ENCODE measurements at regions not wholly inside any gene's neighbourhood (a gene's known extent, or its start where the extent isn't known, plus 50 kb on each side); places are given as distances from the start of the nearest gene placed in this dataset.

- no peak for DNase-seq (ENCODE audit: low read depth)
These were observed 672.4 kb upstream of the GRAMD2B start for GRCh38 chr5:125750861-125751186.

GRCh38 chr5:125756456-125756855 is 666.8 kb upstream of the GRAMD2B start:
- DNase-seq (ENCODE audit: low read depth) = no peak

GRCh38 chr5:125766706-125767105 is 656.5 kb upstream of the GRAMD2B start:
- no peak for DNase-seq (ENCODE audit: low read depth)

GRCh38 chr5:125775896-125776295 is 647.3 kb upstream of the GRAMD2B start:
- DNase-seq (ENCODE audit: low read depth) = no peak

GRCh38 chr5:125776656-125777139 is 646.5 kb upstream of the GRAMD2B start:
- DNase-seq (ENCODE audit: low read depth) = no peak

GRCh38 chr5:125778791-125779190 is 644.4 kb upstream of the GRAMD2B start:
- DNase-seq (ENCODE audit: low read depth) = no peak

- no peak for DNase-seq (ENCODE audit: low read depth)
These were observed 637.8 kb upstream of the GRAMD2B start for GRCh38 chr5:125785407-125785806.

- DNase-seq (ENCODE audit: low read depth) = no peak
These were observed 637.2 kb upstream of the GRAMD2B start for GRCh38 chr5:125786021-125786420.

- no peak for DNase-seq (ENCODE audit: low read depth)
These were observed 629.7 kb upstream of the GRAMD2B start for GRCh38 chr5:125793470-125793869.

- DNase-seq (ENCODE audit: low read depth) = no peak
These were observed 628.3 kb upstream of the GRAMD2B start for GRCh38 chr5:125794922-125795321.

GRCh38 chr5:125798307-125798706 is 624.9 kb upstream of the GRAMD2B start:
- DNase-seq (ENCODE audit: low read depth) = no peak

- DNase-seq (ENCODE audit: low read depth) = no peak
These were observed 610.6 kb upstream of the GRAMD2B start for GRCh38 chr5:125812651-125813050.

GRCh38 chr5:125813221-125813974 is 609.8 kb upstream of the GRAMD2B start:
- no peak for DNase-seq (ENCODE audit: low read depth)

GRCh38 chr5:125814119-125814518 is 609.1 kb upstream of the GRAMD2B start:
- no peak for DNase-seq (ENCODE audit: low read depth)

- no peak for DNase-seq (ENCODE audit: low read depth)
These were observed 599.6 kb upstream of the GRAMD2B start for GRCh38 chr5:125823572-125823971.

- DNase-seq (ENCODE audit: low read depth) = no peak
These were observed 597.0 kb upstream of the GRAMD2B start for GRCh38 chr5:125826214-125826613.

- no peak for DNase-seq (ENCODE audit: low read depth)
These were observed 593.9 kb upstream of the GRAMD2B start for GRCh38 chr5:125829349-125829748.

- no peak for DNase-seq (ENCODE audit: low read depth)
These were observed 589.8 kb upstream of the GRAMD2B start for GRCh38 chr5:125833398-125833797.

- DNase-seq (ENCODE audit: low read depth) = no peak
These were observed 588.6 kb upstream of the GRAMD2B start for GRCh38 chr5:125834438-125835115.

GRCh38 chr5:125835293-125836172 is 587.7 kb upstream of the GRAMD2B start:
- no peak for DNase-seq (ENCODE audit: low read depth)

GRCh38 chr5:125836256-125836655 is 587.0 kb upstream of the GRAMD2B start:
- no peak for DNase-seq (ENCODE audit: low read depth)

- DNase-seq (ENCODE audit: low read depth) = no peak
These were observed 585.3 kb upstream of the GRAMD2B start for GRCh38 chr5:125837866-125838265.

- DNase-seq (ENCODE audit: low read depth) = no peak
These were observed 575.6 kb upstream of the GRAMD2B start for GRCh38 chr5:125847561-125847960.

Measured in activated T-helper 9 cell treated with anti-CD3 and anti-CD28 coated beads, Interleukin-2, amount 50 U/mL, for 16 hours (primary cell).